HEK293T (cell line): ENCODE measurements at regions not wholly inside any gene's neighbourhood (a gene's known extent, or its start where the extent isn't known, plus 50 kb on each side); places are given as distances from the start of the nearest gene placed in this dataset.

Source experiments
- ARNT ChIP-seq: fragments of 450-650 bp; IDR thresholded peaks from 2 replicates; pipeline ENCODE4 v1.6.1; 2017; ENCODE audit warnings: mild to moderate bottlenecking
- ELF4 ChIP-seq: fragments of 450-650 bp; IDR thresholded peaks from 2 replicates; pipeline ENCODE4 v1.6.1; 2017; ENCODE audit warnings: antibody characterized with exemption
- FOXA1 ChIP-seq: fragments of 450-650 bp; IDR thresholded peaks from 2 replicates; pipeline ENCODE4 v1.6.1; 2016; ENCODE audit warnings: mild to moderate bottlenecking
- FOXK2 ChIP-seq: fragments of 450-650 bp; IDR thresholded peaks from 2 replicates; pipeline ENCODE4 v1.6.1; 2016; ENCODE audit warnings: mild to moderate bottlenecking
- FOXM1 ChIP-seq: fragments of 450-650 bp; IDR thresholded peaks from 2 replicates; pipeline ENCODE4 v1.6.1; 2017; ENCODE audit warnings: mild to moderate bottlenecking, borderline replicate concordance
- SP1 ChIP-seq: fragments of 450-650 bp; IDR thresholded peaks from 2 replicates; pipeline ENCODE4 v1.6.1; 2017

DNA sequence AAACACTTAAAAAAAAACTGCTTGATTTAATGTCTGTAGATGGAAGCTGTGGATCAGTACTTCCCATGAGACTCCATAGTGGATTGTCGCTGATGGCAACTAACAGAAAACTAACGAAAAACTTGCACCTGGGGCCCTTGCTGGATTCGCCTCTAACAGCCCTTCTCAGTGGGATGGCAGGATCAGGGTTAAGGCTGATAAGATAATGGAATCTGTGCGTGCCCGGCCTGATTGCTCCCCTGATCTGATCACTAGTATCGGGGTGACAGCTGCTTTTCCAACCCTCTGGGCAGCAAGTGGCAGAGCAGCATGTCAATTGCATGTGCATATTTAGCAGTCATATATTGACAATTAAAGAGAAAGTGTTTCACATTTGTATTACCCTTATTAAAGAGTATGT is 185.8 kb upstream of the ELAVL2 start:
- TF ChIP-seq ARNT: no peak
- no peak for TF ChIP-seq ELF4
- TF ChIP-seq FOXM1: no peak
- TF ChIP-seq FOXA1: no peak
- no peak for TF ChIP-seq SP1
- no peak for TF ChIP-seq FOXK2
